ENCODE measurements at regions not wholly inside any gene's neighbourhood (a gene's known extent, or its start where the extent isn't known, plus 50 kb on each side); places are given as distances from the start of the nearest gene placed in this dataset.

DNA sequence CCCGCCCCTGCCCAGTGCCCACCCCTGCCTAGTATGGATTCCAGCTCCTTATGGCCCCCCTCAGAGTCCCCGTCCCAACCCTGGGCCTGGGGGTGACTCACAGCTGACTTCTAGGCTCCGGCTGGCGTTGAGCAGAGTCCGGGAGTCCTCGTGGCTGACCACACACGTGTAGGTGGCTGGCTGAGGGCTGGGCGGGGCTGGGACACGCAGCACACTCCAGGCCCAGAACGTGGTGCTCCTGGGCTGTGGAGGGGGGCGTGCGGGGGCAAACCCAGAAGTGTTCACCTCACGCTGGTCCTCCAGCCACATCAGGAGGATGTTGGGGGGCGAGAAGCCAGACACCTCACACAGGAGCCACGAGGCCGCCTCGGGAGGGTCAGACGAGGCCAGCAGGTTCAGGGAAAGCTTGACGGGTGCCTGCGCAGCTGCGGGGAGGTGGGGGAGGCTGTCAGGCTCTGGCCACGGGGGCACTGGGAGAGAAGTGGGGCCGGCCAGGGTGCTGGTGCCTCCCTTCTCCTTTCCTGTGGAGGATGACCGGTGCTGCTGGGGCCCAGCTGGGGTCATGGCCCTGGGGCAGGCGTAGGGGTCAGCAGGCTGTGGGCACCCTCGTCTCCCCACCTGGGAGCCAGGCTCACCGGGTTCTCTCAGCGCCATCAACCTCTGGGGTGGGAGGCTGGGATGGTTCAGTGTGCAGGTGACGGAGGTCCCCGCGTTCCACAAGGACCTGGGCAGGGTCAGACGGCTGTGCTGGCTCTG lies 314.1 kb downstream of the TMEM121 start:
- TF ChIP-seq, protein P1, sequence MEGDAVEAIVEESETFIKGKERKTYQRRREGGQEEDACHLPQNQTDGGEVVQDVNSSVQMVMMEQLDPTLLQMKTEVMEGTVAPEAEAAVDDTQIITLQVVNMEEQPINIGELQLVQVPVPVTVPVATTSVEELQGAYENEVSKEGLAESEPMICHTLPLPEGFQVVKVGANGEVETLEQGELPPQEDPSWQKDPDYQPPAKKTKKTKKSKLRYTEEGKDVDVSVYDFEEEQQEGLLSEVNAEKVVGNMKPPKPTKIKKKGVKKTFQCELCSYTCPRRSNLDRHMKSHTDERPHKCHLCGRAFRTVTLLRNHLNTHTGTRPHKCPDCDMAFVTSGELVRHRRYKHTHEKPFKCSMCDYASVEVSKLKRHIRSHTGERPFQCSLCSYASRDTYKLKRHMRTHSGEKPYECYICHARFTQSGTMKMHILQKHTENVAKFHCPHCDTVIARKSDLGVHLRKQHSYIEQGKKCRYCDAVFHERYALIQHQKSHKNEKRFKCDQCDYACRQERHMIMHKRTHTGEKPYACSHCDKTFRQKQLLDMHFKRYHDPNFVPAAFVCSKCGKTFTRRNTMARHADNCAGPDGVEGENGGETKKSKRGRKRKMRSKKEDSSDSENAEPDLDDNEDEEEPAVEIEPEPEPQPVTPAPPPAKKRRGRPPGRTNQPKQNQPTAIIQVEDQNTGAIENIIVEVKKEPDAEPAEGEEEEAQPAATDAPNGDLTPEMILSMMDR (IDR thresholded peaks at IDR 0.05; ENCODE audit: insufficient read depth, low read length), result no peak
- TF ChIP-seq REST (IDR thresholded peaks at IDR 0.05; ENCODE audit: insufficient replicate concordance, low read depth) (no peak), SPI1 (IDR thresholded peaks at IDR 0.05; ENCODE audit: borderline replicate concordance, low read depth) (no peak)
